LNCaP clone FGC (cell line): ENCODE measurements at regions not wholly inside any gene's neighbourhood (a gene's known extent, or its start where the extent isn't known, plus 50 kb on each side); places are given as distances from the start of the nearest gene placed in this dataset.
"Not testable (repeated sequence)": the region's sequence is repeated elsewhere in the genome, so short reads cannot be mapped to it uniquely, and the experiment has no call there.

Experiments
- DNase-seq: peaks from one replicate; pipeline ENCODE4 v3.0.0-alpha.2; 2011; ENCODE audit warnings: low read depth
- H3K4me3 ChIP-seq: 2 replicates; pipeline ENCODE4 v1.5.1; 2011; ENCODE audit warnings: mild to moderate bottlenecking, low read depth, low read length, control low read depth
- TF ChIP-seq, protein P1 (sequence below): IDR thresholded peaks from 2 replicates; pipeline ENCODE4 v1.5.1; 2012; ENCODE audit warnings: mild to moderate bottlenecking; ENCODE audit not compliant: control insufficient read depth, insufficient read depth; ENCODE audit errors: extremely low read depth

DNA sequence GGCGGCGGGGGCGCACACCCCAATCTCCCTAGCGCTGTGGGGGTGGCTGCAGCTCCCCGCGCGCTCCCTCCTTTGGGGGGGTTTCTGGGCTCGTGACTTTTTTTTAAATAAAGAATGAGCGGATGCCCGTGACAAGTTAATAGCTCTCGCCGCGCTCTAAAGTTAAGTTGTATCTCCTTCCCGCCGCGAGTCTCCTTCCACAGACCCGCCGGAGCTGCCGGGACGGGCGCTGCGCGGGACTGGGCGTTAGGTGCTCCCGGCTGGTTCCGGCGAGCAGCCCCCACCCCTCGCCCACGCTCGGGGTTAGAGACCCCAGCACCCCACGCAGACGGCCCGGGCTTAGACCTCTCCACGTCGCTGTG lies 82.6 kb upstream of the HMGA2 start:
- no peak overlapping the region for H3K4me3 ChIP-seq
- TF ChIP-seq, protein P1, sequence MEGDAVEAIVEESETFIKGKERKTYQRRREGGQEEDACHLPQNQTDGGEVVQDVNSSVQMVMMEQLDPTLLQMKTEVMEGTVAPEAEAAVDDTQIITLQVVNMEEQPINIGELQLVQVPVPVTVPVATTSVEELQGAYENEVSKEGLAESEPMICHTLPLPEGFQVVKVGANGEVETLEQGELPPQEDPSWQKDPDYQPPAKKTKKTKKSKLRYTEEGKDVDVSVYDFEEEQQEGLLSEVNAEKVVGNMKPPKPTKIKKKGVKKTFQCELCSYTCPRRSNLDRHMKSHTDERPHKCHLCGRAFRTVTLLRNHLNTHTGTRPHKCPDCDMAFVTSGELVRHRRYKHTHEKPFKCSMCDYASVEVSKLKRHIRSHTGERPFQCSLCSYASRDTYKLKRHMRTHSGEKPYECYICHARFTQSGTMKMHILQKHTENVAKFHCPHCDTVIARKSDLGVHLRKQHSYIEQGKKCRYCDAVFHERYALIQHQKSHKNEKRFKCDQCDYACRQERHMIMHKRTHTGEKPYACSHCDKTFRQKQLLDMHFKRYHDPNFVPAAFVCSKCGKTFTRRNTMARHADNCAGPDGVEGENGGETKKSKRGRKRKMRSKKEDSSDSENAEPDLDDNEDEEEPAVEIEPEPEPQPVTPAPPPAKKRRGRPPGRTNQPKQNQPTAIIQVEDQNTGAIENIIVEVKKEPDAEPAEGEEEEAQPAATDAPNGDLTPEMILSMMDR, result no peak
- DNase-seq, result no peak

DNA sequence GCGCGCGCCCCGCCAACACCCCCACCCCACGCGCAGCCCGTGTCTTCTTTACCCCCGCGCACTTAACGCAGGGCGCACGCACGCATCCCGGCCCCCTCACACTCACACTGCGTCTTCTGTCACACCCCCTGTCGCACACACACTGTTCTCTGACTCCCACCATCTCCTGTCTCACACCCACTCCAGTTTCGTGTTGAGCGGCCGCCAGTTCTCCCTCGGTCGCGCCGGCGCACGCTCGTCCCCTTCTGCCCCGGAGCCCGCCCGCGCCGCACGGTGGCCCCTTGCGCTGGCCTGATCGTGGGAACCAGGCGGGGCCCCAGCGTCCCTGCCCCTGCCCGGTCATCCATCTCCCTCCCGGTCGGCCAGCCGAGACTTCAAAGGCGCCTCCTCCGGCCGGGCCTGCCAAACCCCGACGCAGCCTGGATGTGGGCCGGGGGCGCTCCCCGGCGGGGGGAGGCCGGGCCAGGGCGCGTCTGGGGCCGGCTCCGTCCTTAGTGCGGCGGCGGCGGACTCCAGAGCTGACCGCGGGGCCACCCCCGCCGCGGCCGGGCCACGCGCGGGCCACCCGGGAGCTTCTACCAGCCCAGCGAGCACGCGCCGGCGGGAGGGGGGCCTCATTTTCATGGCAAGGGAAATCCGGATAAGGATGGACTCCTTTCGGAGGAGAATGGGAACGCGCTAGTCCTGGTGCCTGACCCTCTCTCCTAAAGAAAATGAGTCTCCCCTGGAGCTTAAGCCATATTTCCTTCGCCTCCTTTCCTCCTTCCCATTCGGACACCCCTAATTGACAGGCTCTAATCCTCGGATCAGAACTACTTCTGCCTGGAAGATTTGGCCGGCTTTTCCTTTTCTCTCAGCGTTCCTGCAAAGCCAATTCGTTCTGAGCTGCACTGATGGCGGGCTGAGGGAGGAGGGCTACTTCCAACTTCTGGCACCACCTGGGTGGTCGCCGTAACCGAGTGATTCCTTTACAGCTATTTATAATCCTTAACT lies 82.0 kb upstream of the HMGA2 start:
- H3K4me3 ChIP-seq, result no peak overlapping the region
- TF ChIP-seq, protein P1, result no peak
- DNase-seq, result no peak

DNA sequence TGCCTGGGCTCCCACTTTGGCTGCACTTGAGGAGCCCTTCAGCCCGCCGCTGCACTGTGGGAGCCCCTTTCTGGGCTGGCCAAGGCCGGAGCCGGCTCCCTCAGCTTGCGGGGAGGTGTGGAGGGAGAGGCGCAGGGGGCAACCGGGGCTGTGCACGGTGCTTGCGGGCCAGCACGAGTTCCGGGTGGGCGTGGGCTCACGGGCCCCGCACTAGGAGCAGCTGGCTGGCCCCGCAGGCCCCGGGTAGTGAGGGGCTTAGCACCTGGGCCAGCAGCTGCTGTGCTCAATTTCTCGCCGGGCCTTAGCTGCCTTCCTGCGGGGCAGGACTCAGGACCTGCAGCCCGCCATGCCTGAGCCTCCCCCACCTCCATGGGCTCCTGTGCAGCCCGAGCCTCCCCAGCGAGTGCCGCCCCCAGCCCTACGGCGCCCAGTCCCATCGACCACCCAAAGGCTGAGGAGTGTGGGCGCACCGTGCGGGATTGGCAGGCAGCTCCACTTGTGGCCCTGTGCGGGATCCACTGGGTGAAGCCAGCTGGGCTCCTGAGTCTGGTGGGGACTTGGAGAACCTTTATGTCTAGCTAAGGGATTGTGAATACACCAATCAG lies 79.9 kb upstream of the HMGA2 start:
- not testable (repeated sequence) for DNase-seq

DNA sequence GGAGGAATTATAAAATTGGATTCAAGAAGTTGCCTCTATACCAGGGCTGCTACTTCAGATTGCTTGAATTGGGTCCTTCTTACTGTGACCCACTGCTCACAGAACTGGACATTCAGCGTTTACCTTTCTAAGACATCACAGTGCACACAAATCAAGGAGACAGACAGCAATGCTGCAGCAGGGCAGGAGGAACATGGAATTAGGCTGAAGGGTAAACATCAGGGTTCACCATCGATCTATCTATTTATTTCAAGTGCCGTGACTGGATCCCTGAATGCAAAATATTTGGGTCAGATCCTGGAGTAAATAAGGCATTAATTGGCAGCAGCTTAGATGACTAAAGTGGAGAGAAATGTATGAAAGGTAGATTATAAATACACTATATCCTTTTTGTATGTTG lies 76.9 kb upstream of the HMGA2 start:
- TF ChIP-seq, protein P1, result no peak
- no peak for DNase-seq
- H3K4me3 ChIP-seq, result no peak overlapping the region

More for the DNA sequence above, 79.9 kb upstream of the HMGA2 start:
- not testable (repeated sequence) for H3K4me3 ChIP-seq

DNA sequence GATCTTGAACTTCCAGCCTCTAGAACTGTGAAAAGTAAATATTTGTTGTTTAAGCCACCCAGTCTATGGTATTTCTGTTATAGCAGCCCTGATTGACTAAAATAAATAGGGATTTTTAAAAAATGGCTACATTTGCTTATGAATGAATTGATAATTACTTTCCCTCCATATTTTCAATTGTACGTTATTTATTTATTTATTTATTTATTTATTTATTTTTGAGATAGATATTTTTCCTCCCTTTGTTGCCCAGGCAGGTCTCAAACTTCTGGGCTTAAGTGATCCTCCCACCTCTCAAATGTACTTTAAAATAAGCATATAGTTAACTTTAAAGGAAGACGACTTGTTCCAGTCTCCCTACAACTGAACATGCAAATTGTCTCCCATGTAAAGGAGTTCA lies 76.0 kb upstream of the HMGA2 start:
- DNase-seq, result no peak
- no peak overlapping the region for H3K4me3 ChIP-seq
- TF ChIP-seq, protein P1, result no peak

DNA sequence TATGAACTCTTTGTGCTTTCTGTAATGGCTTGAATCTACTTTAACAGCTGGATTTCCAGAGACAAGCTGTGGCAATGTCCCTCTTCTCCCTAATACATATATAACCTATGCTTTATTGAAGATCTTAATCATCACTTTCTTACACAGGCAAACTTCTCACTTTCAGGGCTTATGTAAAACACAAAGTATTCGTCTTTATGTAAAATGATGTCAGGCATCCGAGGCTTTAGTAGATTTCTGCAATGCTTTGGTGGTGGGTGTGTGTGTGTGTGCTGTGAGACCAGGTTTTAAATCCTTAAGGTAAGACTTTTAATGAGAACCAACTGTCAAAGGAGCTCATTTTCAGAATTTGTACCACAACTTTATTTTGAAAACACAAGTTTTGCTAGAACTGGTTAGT lies 70.0 kb upstream of the HMGA2 start:
- TF ChIP-seq, protein P1, result no peak
- no peak overlapping the region for H3K4me3 ChIP-seq
- no peak for DNase-seq

DNA sequence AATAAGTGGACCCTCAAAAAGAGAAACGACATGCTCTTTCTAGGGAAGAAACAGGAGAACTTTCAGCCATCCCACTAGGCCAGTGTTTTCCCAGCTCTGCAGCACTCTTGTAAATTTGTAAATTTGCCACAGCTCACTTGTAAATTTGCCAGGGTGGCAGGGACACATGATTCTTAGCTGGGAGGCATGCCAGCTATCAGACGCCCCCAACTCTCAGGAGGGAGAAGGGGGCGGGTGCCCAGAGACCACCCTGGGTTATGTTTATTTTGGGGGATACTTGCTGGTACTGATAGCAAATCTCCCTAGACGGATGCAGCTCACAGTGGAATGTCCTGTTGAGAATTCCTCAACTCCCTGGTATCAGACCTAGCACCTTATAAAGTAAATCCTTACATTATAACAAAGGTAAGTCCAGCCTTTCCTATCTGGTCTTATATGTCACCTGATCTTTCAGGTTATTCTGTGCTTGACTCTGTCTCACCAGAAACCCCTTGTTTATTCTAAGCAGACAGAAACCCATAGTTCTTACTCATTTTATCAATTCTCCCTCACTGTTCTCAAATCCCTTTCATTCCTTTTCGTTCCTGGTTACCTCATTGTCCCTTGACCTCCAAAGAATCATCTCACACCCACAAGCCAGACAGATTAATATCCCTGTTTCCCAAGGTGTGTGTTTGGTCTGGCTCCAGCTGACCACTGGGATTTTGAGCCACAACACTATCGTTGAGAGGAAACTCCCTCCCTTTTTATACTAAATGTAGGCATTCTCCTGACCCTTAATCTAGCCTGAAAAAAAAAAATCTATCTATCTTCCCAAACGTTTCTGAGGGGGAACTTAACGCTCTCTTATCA lies 69.3 kb upstream of the HMGA2 start:
- TF ChIP-seq, protein P1, result no peak
- no peak overlapping the region for H3K4me3 ChIP-seq
- no peak for DNase-seq
